Fibroblast of pulmonary artery (primary cell): ENCODE measurements at regions not wholly inside any gene's neighbourhood (a gene's known extent, or its start where the extent isn't known, plus 50 kb on each side); places are given as distances from the start of the nearest gene placed in this dataset.

Experiments used
- DNase-seq: peaks from one replicate; pipeline ENCODE4 v3.0.0-alpha.2; 2010; ENCODE audit warnings: low read depth
- H3K4me3 ChIP-seq: replicated peaks from 2 replicates; pipeline ENCODE4 v1.5.1; 2011; ENCODE audit warnings: low read depth, mild to moderate bottlenecking, control low read depth, low read length, moderate library complexity
- TF ChIP-seq, protein P1 (sequence below): IDR thresholded peaks from 2 replicates; pipeline ENCODE4 v1.5.1; 2011; ENCODE audit warnings: mild to moderate bottlenecking, control low read depth, low read length, inconsistent platforms; ENCODE audit errors: missing control alignments

- DNase-seq = no peak
- TF ChIP-seq, protein P1, sequence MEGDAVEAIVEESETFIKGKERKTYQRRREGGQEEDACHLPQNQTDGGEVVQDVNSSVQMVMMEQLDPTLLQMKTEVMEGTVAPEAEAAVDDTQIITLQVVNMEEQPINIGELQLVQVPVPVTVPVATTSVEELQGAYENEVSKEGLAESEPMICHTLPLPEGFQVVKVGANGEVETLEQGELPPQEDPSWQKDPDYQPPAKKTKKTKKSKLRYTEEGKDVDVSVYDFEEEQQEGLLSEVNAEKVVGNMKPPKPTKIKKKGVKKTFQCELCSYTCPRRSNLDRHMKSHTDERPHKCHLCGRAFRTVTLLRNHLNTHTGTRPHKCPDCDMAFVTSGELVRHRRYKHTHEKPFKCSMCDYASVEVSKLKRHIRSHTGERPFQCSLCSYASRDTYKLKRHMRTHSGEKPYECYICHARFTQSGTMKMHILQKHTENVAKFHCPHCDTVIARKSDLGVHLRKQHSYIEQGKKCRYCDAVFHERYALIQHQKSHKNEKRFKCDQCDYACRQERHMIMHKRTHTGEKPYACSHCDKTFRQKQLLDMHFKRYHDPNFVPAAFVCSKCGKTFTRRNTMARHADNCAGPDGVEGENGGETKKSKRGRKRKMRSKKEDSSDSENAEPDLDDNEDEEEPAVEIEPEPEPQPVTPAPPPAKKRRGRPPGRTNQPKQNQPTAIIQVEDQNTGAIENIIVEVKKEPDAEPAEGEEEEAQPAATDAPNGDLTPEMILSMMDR = no peak
- H3K4me3 ChIP-seq = no peak overlapping the region
These were observed 336.8 kb downstream of the DIPK2A start for GRCh38 chr3:144308396-144308795.

DNA sequence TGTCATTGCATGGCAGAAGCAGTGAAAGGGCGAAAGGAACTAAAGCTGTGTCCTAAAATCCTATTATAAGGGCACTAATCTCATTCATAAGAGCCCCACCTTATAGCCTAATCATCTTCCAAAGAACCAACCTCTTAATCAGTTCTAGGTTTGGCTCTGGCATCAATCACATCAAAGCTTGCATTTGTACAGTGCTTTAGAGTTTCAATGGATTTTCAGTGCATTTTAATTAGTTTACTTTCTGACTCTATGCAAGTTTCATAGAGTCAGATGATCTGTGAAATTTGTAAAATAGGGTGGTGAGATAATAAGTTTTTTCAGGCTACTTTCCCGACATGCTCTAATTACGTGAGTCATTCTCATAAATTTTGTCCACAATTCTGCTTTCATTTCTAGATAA lies 341.1 kb downstream of the DIPK2A start:
- no peak for DNase-seq
- TF ChIP-seq, protein P1 = no peak
- H3K4me3 ChIP-seq = no peak overlapping the region

DNA sequence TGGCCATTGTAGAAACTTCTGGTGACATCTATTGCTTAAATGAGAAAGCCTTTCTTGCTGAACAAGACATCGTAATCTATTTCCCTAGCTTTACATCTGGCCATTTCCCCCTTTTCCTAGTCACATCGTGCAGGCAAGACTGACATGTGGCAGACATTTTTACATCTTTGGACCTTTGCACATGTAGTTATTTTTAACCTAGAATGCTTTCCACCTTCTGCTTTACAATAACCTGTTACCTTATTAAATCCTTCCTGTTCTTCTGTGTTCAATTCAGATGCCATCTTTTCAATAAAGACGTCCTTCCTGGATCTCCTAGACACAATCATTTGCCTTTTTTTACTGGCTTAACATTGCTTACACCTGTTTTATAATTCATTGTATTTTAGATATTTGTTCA lies 343.3 kb downstream of the DIPK2A start:
- no peak for DNase-seq
- TF ChIP-seq, protein P1 = no peak
- no peak overlapping the region for H3K4me3 ChIP-seq

- TF ChIP-seq, protein P1 = no peak
- DNase-seq = no peak
- H3K4me3 ChIP-seq = no peak overlapping the region
These were observed 346.3 kb downstream of the DIPK2A start for GRCh38 chr3:144317961-144318360.

GRCh38 chr3:144324076-144324475 lies 352.5 kb downstream of the DIPK2A start:
- TF ChIP-seq, protein P1 = no peak
- DNase-seq = no peak
- H3K4me3 ChIP-seq = no peak overlapping the region

DNA sequence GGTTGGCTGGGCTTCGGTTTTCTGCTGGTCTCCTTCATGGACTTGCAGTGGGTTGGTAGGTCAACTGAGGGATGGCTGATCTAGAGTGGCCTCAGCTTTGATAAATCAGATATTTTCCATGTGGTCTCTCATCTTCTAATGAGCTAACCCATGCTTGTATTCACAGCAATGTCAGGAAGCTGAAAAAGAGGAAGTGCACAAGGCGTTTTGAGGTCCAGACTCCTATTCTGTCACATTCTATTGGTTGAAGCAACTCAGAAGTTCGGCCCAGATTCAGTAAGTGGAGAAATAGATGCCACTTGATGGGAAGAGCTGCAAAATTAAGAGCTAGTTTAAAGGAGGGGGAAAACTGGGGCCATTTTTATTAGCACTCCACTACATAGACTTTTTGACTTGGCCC lies 361.2 kb downstream of the DIPK2A start:
- TF ChIP-seq, protein P1 = no peak
- DNase-seq = no peak

DNA sequence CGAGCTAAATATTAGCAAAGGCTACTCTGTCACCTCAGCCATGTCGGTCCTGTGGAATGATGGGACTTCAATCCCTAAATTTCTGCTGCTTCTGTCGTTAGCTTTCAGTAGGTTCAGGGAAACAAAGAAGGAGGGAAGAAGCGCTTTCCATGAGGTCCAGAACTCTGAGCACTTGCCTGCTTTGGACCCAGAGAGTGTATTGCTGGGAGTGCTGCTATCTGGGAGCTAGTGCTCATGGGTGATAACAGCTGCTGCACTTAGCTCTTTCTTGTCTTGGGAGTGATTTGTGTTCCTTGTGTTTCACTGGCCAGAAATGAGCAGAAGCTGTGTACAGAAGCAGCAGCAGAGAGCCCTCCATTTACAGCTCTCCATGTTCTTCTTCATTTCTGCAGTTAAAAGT lies 369.8 kb downstream of the DIPK2A start:
- DNase-seq = no peak
- no peak overlapping the region for H3K4me3 ChIP-seq
- TF ChIP-seq, protein P1 = no peak

More for the DNA sequence above, 361.2 kb downstream of the DIPK2A start:
- H3K4me3 ChIP-seq = no peak overlapping the region
